Activated T-cell treated with anti-CD3 and anti-CD28 coated beads, Interleukin-2, amount 50 U/mL, for 72 hours (primary cell): ENCODE measurements at regions not wholly inside any gene's neighbourhood (a gene's known extent, or its start where the extent isn't known, plus 50 kb on each side); places are given as distances from the start of the nearest gene placed in this dataset.
"Not testable (repeated sequence)": the region's sequence is repeated elsewhere in the genome, so short reads cannot be mapped to it uniquely, and the experiment has no call there.

Source experiments
- ATAC-seq, 2 donors: fragments of 150-1000 bp; cut with Tn5 transposase; replicated peaks in 1 of 2; 2 replicates each; pipeline ENCODE4 v1.10.0; 2021; ENCODE audit warnings: moderate library complexity in 2 of 2, mild to moderate bottlenecking in 1 of 2
- DNase-seq, 2 donors: peaks; one replicate each; pipeline ENCODE4 v3.0.0; 2021 to 2022; ENCODE audit warnings: mixed read lengths in 1 of 2
- H3K27ac Mint-ChIP-seq: one replicate; pipeline ENCODE4 v1.8.0; 2022; ENCODE audit warnings: mild to moderate bottlenecking, moderate library complexity, mixed read lengths
- H3K27me3 Mint-ChIP-seq: one replicate; pipeline ENCODE4 v1.8.0; 2022; ENCODE audit warnings: low read depth, mixed read lengths
- H3K36me3 Mint-ChIP-seq, 2 donors: one replicate each; pipeline ENCODE4 v1.8.0; 2022; ENCODE audit warnings: mixed read lengths in 2 of 2, mild to moderate bottlenecking in 1 of 2; ENCODE audit not compliant: insufficient read depth in 2 of 2
- H3K4me1 Mint-ChIP-seq: one replicate; pipeline ENCODE4 v1.8.0; 2022; ENCODE audit warnings: low read depth, mixed read lengths
- H3K4me3 Mint-ChIP-seq, 2 donors: one replicate each; pipeline ENCODE4 v1.8.0; 2022; ENCODE audit warnings: mild to moderate bottlenecking in 2 of 2, mixed read lengths in 2 of 2, moderate library complexity in 2 of 2
- H3K9me3 Mint-ChIP-seq, 2 donors: one replicate each; pipeline ENCODE4 v1.8.0; 2022; ENCODE audit warnings: mixed read lengths in 2 of 2

- H3K4me3 Mint-ChIP-seq, H3K36me3 Mint-ChIP-seq, H3K9me3 Mint-ChIP-seq, ATAC-seq, DNase-seq, H3K27me3 Mint-ChIP-seq, H3K4me1 Mint-ChIP-seq, H3K27ac Mint-ChIP-seq: not testable (repeated sequence)
Observed at GRCh38 chr1:2851918-2852317, 50.4 kb upstream of the TTC34 start.

- H3K4me1 Mint-ChIP-seq: no peaks in the 10 kb centered on the region
- H3K36me3 Mint-ChIP-seq: peaks cover under 1% of the 10 kb centered on the region in 2 donors
- H3K27ac Mint-ChIP-seq: no peak overlapping the region
- H3K4me3 Mint-ChIP-seq: no peak overlapping the region
- peaks cover 0 to 1% of the 10 kb centered on the region in 2 donors for H3K9me3 Mint-ChIP-seq
- H3K27me3 Mint-ChIP-seq: no peaks in the 10 kb centered on the region
- ATAC-seq (no peak), DNase-seq (no peak)
Observed at GRCh38 chr1:2853711-2854110, 52.2 kb upstream of the TTC34 start.

- DNase-seq: no peak
- Mint-ChIP-seq H3K27ac (no peak overlapping the region), H3K4me1 (no peaks in the 10 kb centered on the region), H3K36me3 (peaks cover 2% of the 10 kb centered on the region in 2 donors), H3K27me3 (no peaks in the 10 kb centered on the region), H3K9me3 (peaks cover 0 to 4% of the 10 kb centered on the region in 2 donors), H3K4me3 (no peak overlapping the region)
- ATAC-seq: no peak
Observed at GRCh38 chr1:2854151-2854550, 52.7 kb upstream of the TTC34 start.

- DNase-seq: no peak
- Mint-ChIP-seq H3K27ac (no peak overlapping the region), H3K4me3 (no peak overlapping the region), H3K36me3 (peaks cover 2% of the 10 kb centered on the region in 2 donors), H3K27me3 (no peaks in the 10 kb centered on the region), H3K4me1 (no peaks in the 10 kb centered on the region), H3K9me3 (peaks cover 0 to 5% of the 10 kb centered on the region in 2 donors)
- no peak for ATAC-seq
Observed at GRCh38 chr1:2854611-2855010, 53.1 kb upstream of the TTC34 start.

GRCh38 chr1:2855206-2856065 lies 53.9 kb upstream of the TTC34 start:
- H3K36me3 Mint-ChIP-seq: peaks cover 2% of the 10 kb centered on the region in 2 donors
- no peaks in the 10 kb centered on the region for H3K4me1 Mint-ChIP-seq
- DNase-seq (no peak), ATAC-seq (no peak)
- no peaks in the 10 kb centered on the region for H3K27me3 Mint-ChIP-seq
- no peak overlapping the region for H3K27ac Mint-ChIP-seq
- H3K9me3 Mint-ChIP-seq: peaks cover 0 to 5% of the 10 kb centered on the region in 2 donors
- no peak overlapping the region for H3K4me3 Mint-ChIP-seq

- peaks cover 2% of the 10 kb centered on the region in 2 donors for H3K36me3 Mint-ChIP-seq
- DNase-seq: no peak
- H3K4me3 Mint-ChIP-seq: no peak overlapping the region
- no peaks in the 10 kb centered on the region for H3K4me1 Mint-ChIP-seq
- no peak for ATAC-seq
- H3K27ac Mint-ChIP-seq: no peak overlapping the region
- no peaks in the 10 kb centered on the region for H3K27me3 Mint-ChIP-seq
- H3K9me3 Mint-ChIP-seq: peaks cover 0 to 5% of the 10 kb centered on the region in 2 donors
Observed at GRCh38 chr1:2856066-2856390, 54.5 kb upstream of the TTC34 start.

GRCh38 chr1:2856676-2857375 lies 55.3 kb upstream of the TTC34 start:
- Mint-ChIP-seq H3K27me3 (no peaks in the 10 kb centered on the region), H3K9me3 (peaks cover 0 to 5% of the 10 kb centered on the region in 2 donors), H3K36me3 (peaks cover 2% of the 10 kb centered on the region in 2 donors), H3K4me1 (no peaks in the 10 kb centered on the region), H3K27ac (no peak overlapping the region), H3K4me3 (no peak overlapping the region)
- DNase-seq (no peak), ATAC-seq (no peak)

GRCh38 chr1:2857521-2857920 lies 56.0 kb upstream of the TTC34 start:
- no peak for ATAC-seq
- H3K9me3 Mint-ChIP-seq: peaks cover 0 to 5% of the 10 kb centered on the region in 2 donors
- H3K4me1 Mint-ChIP-seq: no peaks in the 10 kb centered on the region
- peaks cover 2% of the 10 kb centered on the region in 2 donors for H3K36me3 Mint-ChIP-seq
- H3K4me3 Mint-ChIP-seq: no peak overlapping the region
- DNase-seq: no peak
- no peaks in the 10 kb centered on the region for H3K27me3 Mint-ChIP-seq
- H3K27ac Mint-ChIP-seq: no peak overlapping the region

- Mint-ChIP-seq H3K27ac (no peak overlapping the region), H3K9me3 (peaks cover 0 to 5% of the 10 kb centered on the region in 2 donors), H3K27me3 (no peaks in the 10 kb centered on the region), H3K36me3 (peaks cover 2% of the 10 kb centered on the region in 2 donors), H3K4me3 (no peak overlapping the region), H3K4me1 (no peaks in the 10 kb centered on the region)
- ATAC-seq: no peak
- DNase-seq: no peak
Observed at GRCh38 chr1:2858676-2859075, 57.2 kb upstream of the TTC34 start.

GRCh38 chr1:2859219-2859880 lies 57.9 kb upstream of the TTC34 start:
- DNase-seq: no peak
- H3K4me3 Mint-ChIP-seq: no peak overlapping the region
- no peak overlapping the region for H3K27ac Mint-ChIP-seq
- no peaks in the 10 kb centered on the region for H3K4me1 Mint-ChIP-seq
- ATAC-seq: no peak
- peaks cover 0 to 5% of the 10 kb centered on the region in 2 donors for H3K9me3 Mint-ChIP-seq
- peaks cover 2% of the 10 kb centered on the region in 2 donors for H3K36me3 Mint-ChIP-seq
- H3K27me3 Mint-ChIP-seq: no peaks in the 10 kb centered on the region

GRCh38 chr1:2859881-2860430 lies 58.5 kb upstream of the TTC34 start:
- Mint-ChIP-seq H3K27ac (no peak overlapping the region), H3K36me3 (peaks cover 2% of the 10 kb centered on the region in 2 donors), H3K27me3 (no peaks in the 10 kb centered on the region), H3K9me3 (peaks cover 0 to 5% of the 10 kb centered on the region in 2 donors), H3K4me3 (no peak overlapping the region), H3K4me1 (no peaks in the 10 kb centered on the region)
- ATAC-seq (no peak), DNase-seq (no peak)

- DNase-seq: no peak
- Mint-ChIP-seq H3K9me3 (peaks cover 0 to 5% of the 10 kb centered on the region in 2 donors), H3K4me1 (no peaks in the 10 kb centered on the region), H3K27ac (no peak overlapping the region), H3K4me3 (no peak overlapping the region), H3K36me3 (peaks cover 2% of the 10 kb centered on the region in 2 donors), H3K27me3 (no peaks in the 10 kb centered on the region)
- ATAC-seq: no peak
Observed at GRCh38 chr1:2860476-2861142, 59.1 kb upstream of the TTC34 start.
